IPS DF 6.9 (cell line): ENCODE measurements at regions not wholly inside any gene's neighbourhood (a gene's known extent, or its start where the extent isn't known, plus 50 kb on each side); places are given as distances from the start of the nearest gene placed in this dataset.

ENCODE experiments used
- DNase-seq: peaks from one replicate; pipeline ENCODE4 v3.0.0-alpha.2; 2013; ENCODE audit warnings: low read depth, low spot score
- H3K27ac ChIP-seq: one replicate; pipeline ENCODE4 v1.5.1; 2013; ENCODE audit warnings: low read length, control low read depth
- H3K27me3 ChIP-seq: 2 replicates; pipeline ENCODE4 v1.6.1; 2013; ENCODE audit warnings: mild to moderate bottlenecking, low read length; ENCODE audit not compliant: control insufficient read depth, insufficient read depth
- H3K36me3 ChIP-seq: 2 replicates; pipeline ENCODE4 v1.6.1; 2013; ENCODE audit warnings: low read length; ENCODE audit not compliant: control insufficient read depth, insufficient read depth
- H3K4me1 ChIP-seq: 2 replicates; pipeline ENCODE4 v1.6.1; 2013; ENCODE audit warnings: low read length; ENCODE audit not compliant: control insufficient read depth, insufficient read depth
- H3K4me3 ChIP-seq: 2 replicates; pipeline ENCODE4 v1.5.1; 2013; ENCODE audit warnings: mild to moderate bottlenecking, low read length
- H3K9me3 ChIP-seq: 2 replicates; pipeline ENCODE4 v1.6.1; 2013; ENCODE audit warnings: low read length, inconsistent platforms; ENCODE audit not compliant: control insufficient read depth, insufficient read depth
- WGBS: extraction: QIAGEN DNeasy Blood & Tissue Kit; methylation state at CpG from one replicate; pipeline ENCODE4 v1.1.7; 2013; ENCODE audit warnings: mixed read lengths, missing lambda C conversion rate; ENCODE audit not compliant: insufficient read length, insufficient coverage; 5-methylcytosine and 5-hydroxymethylcytosine counted together

DNA sequence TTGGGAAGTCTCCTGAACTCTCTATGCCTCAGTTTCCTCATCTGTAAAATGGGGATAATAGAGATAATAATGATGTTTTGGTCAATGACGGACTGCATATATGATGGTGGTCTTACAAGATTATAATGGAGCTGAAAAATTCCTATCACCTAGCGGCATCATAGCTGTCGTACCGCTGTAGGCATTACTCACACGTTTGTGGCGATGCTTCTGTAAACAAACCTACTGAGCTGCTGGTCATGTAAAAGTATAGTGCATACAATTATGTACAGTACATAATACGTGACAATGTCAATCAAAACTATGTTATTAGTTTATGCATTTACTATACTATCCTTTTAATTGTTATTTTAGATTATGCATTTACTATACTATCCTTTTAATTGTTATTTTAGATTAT, 339.1 kb upstream of the NPVF start:
- Histone ChIP-seq H3K4me3 (no peak overlapping the region), H3K4me1 (no peaks in the 10 kb centered on the region), H3K9me3 (no peaks in the 10 kb centered on the region), H3K36me3 (no peaks in the 10 kb centered on the region), H3K27ac (no peak overlapping the region), H3K27me3 (no peaks in the 10 kb centered on the region)
- DNase-seq, result no peak
- no CpG with 5 or more reads among the region's 7 CpGs for whole genome bisulfite sequencing

DNA sequence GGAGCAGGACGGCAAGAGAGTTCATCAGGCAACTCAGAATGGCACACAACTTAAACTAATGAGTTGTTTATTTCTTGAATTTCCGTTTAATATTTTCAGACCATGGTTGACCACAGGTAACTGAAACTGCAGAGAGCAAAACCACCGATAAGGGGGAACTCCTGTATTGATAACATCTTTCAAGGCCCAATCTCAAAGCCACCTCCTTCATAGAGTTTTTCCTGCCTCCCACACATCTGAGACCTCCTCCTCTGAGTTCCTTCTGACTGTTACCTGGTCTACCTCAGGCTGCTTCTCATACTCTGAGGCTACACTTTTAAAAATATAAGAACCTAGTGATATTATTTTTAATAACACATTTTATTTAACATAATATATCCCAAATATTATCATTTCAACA, 341.5 kb upstream of the NPVF start:
- no peak overlapping the region for H3K4me3 ChIP-seq
- no peaks in the 10 kb centered on the region for H3K4me1 ChIP-seq
- DNase-seq, result no peak
- no peaks in the 10 kb centered on the region for H3K27me3 ChIP-seq
- WGBS, result no CpG with 5 or more reads among the region's 3 CpGs
- no peaks in the 10 kb centered on the region for H3K36me3 ChIP-seq
- H3K9me3 ChIP-seq, result no peaks in the 10 kb centered on the region
- no peak overlapping the region for H3K27ac ChIP-seq

DNA sequence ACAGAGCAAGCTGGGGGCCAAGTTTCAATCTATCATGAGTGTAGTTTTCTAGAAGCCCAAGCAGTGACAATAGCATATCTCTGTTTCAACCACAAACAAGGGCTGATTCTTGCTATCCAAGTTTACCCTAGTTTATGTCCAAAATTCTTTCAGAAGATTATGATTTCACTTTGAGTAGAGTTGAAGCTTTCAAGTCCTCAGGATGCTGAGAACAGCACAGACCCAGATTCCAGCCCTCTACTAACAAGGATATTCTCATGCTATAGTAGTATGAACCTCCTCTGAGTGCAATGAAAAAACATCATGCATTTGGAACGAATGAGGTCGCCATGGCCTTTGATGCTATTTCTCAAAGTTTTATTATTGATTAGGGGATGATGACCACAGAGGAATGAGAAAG, 344.1 kb upstream of the NPVF start:
- no peak for DNase-seq
- no peaks in the 10 kb centered on the region for H3K27me3 ChIP-seq
- H3K4me3 ChIP-seq, result no peak overlapping the region
- no peaks in the 10 kb centered on the region for H3K36me3 ChIP-seq
- no peaks in the 10 kb centered on the region for H3K4me1 ChIP-seq
- H3K27ac ChIP-seq, result no peak overlapping the region
- no CpG with 5 or more reads among the region's 2 CpGs for WGBS
- no peaks in the 10 kb centered on the region for H3K9me3 ChIP-seq

DNA sequence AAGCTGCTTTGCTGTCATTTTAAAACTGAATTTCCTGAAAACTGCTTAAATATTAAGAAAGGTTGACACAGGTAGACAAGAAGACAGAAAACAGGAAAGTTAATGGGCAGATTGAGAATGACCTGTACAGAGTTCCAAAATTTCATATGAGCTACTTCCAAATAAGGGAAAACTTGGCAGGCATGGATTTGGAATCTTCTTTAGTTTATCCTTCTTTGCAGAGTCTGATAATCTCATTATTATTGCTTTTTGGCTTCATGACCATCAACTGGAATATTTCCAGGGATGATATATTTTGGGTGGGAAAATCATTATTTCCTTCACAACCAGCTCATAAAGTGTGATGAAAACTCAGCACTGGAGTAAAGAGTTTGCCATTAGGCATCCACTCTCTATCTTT, 346.5 kb upstream of the NPVF start:
- H3K27me3 ChIP-seq, result no peaks in the 10 kb centered on the region
- no peak for DNase-seq
- H3K4me3 ChIP-seq, result no peak overlapping the region
- H3K36me3 ChIP-seq, result no peaks in the 10 kb centered on the region
- no peaks in the 10 kb centered on the region for H3K4me1 ChIP-seq
- no peaks in the 10 kb centered on the region for H3K9me3 ChIP-seq
- no peak overlapping the region for H3K27ac ChIP-seq

DNA sequence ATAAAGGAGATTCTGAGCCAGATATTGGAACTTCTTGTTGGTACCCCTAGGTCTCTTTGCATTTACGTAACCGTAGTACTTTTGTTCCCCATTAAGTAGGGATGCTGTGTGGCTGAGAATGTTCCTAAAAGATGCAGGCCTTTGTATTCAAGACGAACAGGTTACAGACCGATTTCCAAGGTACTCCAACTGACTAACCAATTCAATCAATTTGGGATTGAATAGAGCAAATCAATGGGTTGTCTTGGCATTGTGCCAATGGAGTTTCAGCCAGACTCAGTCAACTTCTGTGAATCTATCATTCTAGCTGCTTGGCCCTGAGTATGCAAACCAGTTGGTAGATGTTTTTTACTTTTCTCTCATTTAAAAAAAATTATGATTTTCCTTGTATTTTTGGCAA, 347.3 kb upstream of the NPVF start:
- DNase-seq, result no peak

DNA sequence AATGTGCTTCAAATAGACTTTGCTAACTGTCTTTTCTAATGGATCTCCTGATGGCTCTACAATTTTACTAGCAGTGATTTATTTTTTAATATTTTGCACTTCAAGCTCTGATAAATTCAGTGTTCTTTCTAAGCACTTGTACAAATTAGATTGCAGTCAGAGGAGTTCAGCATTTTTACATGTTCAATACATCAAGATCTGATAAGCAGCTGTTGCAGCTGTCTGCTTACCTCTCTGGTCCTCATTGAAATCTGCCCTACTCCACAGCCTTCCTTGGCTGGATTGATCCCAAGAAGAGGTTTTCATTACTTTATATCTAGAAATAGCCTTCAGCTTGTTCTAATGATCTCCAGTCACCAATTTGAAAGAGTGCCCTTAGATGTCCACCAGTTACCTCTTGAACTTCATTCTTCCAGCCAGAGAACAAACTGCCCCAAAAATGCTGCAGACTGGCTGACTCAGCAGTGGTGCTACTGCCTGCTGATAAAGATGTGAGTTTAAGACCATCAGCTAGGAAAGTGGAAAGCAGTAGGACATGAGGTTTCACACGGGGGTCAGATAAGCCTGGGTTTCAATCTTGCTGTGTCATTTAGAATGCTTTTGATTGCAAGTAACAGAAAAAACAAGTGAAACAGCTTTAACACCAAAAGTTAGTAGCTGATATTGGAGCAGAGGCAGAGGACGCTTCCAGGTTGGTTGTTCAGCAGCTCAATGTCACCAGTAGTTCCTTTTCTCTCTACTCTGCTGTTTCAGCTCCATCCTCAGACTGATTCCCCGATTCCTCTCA, 350.9 kb upstream of the NPVF start:
- Histone ChIP-seq H3K27me3 (no peaks in the 10 kb centered on the region), H3K4me1 (no peaks in the 10 kb centered on the region), H3K9me3 (no peaks in the 10 kb centered on the region), H3K36me3 (no peaks in the 10 kb centered on the region), H3K27ac (no peak overlapping the region), H3K4me3 (no peak overlapping the region)
- no CpG with 5 or more reads among the region's 3 CpGs for WGBS
- DNase-seq, result no peak

More for the DNA sequence above, 347.3 kb upstream of the NPVF start:
- H3K27ac ChIP-seq, result no peak overlapping the region
- WGBS, result no CpG with 5 or more reads among the region's 4 CpGs
- no peaks in the 10 kb centered on the region for H3K4me1 ChIP-seq
- no peaks in the 10 kb centered on the region for H3K36me3 ChIP-seq
- H3K9me3 ChIP-seq, result no peaks in the 10 kb centered on the region
- H3K27me3 ChIP-seq, result no peaks in the 10 kb centered on the region
- no peak overlapping the region for H3K4me3 ChIP-seq

DNA sequence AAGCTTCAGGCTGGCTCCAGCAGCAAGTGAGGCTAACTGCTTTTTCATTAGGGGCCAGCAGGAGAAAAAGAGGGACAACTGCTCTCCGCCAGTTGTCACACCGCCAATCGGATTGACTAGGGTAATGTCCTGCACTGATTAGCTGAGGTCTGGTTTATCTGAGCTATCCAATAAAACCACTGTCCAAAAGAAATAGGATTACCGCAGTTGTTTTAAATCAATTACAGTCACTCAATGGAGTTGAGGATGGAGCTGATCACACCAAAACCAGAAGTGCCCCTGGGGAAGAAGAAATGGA, 351.4 kb upstream of the NPVF start:
- no peak overlapping the region for H3K27ac ChIP-seq
- no CpG with 5 or more reads among the region's 4 CpGs for WGBS
- H3K4me3 ChIP-seq, result no peak overlapping the region
- no peak for DNase-seq
- no peaks in the 10 kb centered on the region for H3K36me3 ChIP-seq
- H3K27me3 ChIP-seq, result no peaks in the 10 kb centered on the region
- no peaks in the 10 kb centered on the region for H3K9me3 ChIP-seq
- no peaks in the 10 kb centered on the region for H3K4me1 ChIP-seq

DNA sequence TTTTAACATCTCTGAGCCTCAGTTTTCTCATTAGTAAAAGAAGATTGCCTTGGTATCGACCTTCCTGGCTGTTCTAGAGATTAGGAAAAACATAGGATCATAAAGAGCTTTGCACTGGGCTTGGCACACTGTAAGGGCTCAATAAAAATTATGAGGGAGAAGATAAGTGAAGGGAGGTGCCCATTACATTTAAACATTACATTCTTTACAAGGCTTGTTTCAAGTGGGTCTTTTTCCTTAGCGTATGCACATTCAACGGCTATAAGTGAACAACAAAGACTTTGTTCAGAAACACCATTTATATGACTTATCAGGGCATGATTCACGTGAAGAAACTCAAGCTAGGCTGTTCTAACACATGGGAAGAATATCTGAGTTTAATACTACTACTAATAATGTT, 351.9 kb upstream of the NPVF start:
- H3K4me3 ChIP-seq, result no peak overlapping the region
- no peaks in the 10 kb centered on the region for H3K36me3 ChIP-seq
- no peaks in the 10 kb centered on the region for H3K27me3 ChIP-seq
- H3K27ac ChIP-seq, result no peak overlapping the region
- DNase-seq, result no peak
- H3K4me1 ChIP-seq, result no peaks in the 10 kb centered on the region
- no peaks in the 10 kb centered on the region for H3K9me3 ChIP-seq
- no CpG with 5 or more reads among the region's 4 CpGs for WGBS

DNA sequence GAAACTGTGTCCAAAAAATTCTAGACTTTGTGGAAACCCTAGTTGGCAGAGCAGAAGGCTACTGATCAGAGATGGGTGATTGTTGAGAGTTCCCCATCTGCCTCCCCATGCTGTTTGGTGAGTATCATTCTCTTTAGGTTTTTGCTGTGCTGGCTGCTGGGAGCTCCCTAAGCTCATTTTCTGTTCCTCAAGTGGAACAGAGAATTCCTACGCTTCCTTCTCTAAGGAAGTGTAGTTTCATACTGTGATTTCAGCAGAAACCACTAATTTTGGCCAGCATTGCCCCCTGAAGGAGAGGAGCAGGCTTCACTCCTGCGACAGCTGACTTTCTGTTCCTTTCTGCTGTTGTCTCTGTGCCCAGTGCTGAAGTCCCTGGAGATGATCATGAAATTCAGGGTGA, 355.3 kb upstream of the NPVF start:
- WGBS, result no CpG with 5 or more reads among the region's 2 CpGs
- Histone ChIP-seq H3K9me3 (no peaks in the 10 kb centered on the region), H3K27ac (no peak overlapping the region), H3K4me1 (no peaks in the 10 kb centered on the region), H3K36me3 (no peaks in the 10 kb centered on the region), H3K27me3 (no peaks in the 10 kb centered on the region), H3K4me3 (no peak overlapping the region)
- no peak for DNase-seq

DNA sequence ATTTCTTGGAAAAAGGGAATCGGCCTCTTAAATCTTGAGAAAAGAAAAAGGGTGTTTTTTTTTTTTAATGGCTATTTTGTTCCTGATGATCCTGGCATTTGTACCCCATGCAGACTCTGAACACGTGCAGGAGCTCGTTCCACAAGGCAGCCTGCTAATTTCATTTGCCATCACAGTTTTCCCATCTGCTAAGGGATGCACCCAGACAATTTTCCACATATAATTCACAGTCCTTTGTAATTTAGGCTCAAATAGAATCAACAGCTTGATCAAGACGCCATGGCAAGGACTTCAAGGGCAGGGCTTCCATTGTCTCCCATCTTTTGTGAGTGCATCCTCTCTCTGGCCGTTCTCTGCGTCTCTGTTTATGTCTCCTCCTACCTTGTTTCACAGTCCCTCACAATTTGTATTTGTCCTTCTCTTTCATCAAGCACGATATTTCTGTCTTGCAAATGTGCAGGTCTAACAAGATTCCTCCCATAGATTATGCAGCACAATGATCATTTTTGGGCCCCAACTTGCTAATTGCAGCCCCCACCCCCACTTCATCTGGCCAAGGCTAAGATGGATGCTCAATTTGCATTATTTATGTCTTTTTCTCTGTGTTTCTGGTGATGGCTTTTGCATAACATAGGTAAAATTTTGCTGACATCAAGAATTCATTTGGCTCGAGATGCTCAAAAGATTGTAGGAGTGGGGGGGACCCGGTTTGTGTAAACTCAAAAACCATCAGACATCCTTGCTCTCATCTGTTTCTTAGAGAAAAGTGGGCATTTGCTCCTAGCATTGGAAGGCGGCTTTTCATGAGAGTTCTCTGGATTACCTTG, 356.0 kb upstream of the NPVF start:
- H3K27ac ChIP-seq, result no peak overlapping the region
- H3K9me3 ChIP-seq, result no peaks in the 10 kb centered on the region
- no peak overlapping the region for H3K4me3 ChIP-seq
- no peaks in the 10 kb centered on the region for H3K27me3 ChIP-seq
- no peaks in the 10 kb centered on the region for H3K36me3 ChIP-seq
- no peaks in the 10 kb centered on the region for H3K4me1 ChIP-seq
- no CpG with 5 or more reads among the region's 10 CpGs for WGBS
- DNase-seq, result no peak

DNA sequence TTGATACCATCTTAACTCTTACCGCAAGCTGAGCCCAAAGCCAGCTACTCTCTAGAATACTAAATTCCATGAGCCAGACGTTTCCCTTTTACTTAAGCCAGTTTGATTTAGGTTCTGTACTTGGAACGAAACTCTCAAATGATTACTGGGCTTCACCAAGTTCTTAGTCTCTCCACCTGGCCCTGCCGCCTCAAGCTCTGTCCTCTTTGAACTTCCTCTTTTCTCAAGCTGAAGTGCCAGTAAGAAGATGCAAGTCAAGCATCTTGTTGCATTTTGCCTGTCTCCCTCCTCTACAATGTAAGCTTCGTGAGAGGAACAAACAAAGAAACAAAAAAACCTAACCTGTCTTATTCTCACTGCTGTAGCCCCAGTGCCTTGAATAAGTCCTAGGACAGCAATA, 358.2 kb upstream of the NPVF start:
- Histone ChIP-seq H3K27me3 (no peaks in the 10 kb centered on the region), H3K4me1 (no peaks in the 10 kb centered on the region), H3K36me3 (no peaks in the 10 kb centered on the region), H3K4me3 (no peak overlapping the region), H3K27ac (no peak overlapping the region), H3K9me3 (no peaks in the 10 kb centered on the region)
- no CpG with 5 or more reads among the region's 5 CpGs for WGBS
- DNase-seq, result no peak
